Glutamatergic neuron (in vitro differentiated cells): ENCODE measurements at regions not wholly inside any gene's neighbourhood (a gene's known extent, or its start where the extent isn't known, plus 50 kb on each side); places are given as distances from the start of the nearest gene placed in this dataset.

Source experiments
- DNase-seq: peaks from one replicate; pipeline ENCODE4 v3.0.0; 2022
- H3K27ac Mint-ChIP-seq: one replicate; pipeline ENCODE4 v1.8.0; 2020; ENCODE audit warnings: mild to moderate bottlenecking, mixed read lengths, inconsistent platforms; ENCODE audit not compliant: unreplicated experiment
- H3K27me3 Mint-ChIP-seq: one replicate; pipeline ENCODE4 v1.8.0; 2020; ENCODE audit warnings: mild to moderate bottlenecking, moderate library complexity, mixed read lengths, inconsistent platforms; ENCODE audit not compliant: unreplicated experiment
- H3K36me3 Mint-ChIP-seq: one replicate; pipeline ENCODE4 v1.8.0; 2020; ENCODE audit warnings: mild to moderate bottlenecking, mixed read lengths, inconsistent platforms; ENCODE audit not compliant: unreplicated experiment
- H3K4me1 Mint-ChIP-seq: one replicate; pipeline ENCODE4 v1.8.0; 2020; ENCODE audit warnings: mild to moderate bottlenecking, low read depth, mixed read lengths, inconsistent platforms; ENCODE audit not compliant: unreplicated experiment
- H3K4me3 Mint-ChIP-seq: one replicate; pipeline ENCODE4 v1.8.0; 2020; ENCODE audit warnings: mild to moderate bottlenecking, mixed read lengths, inconsistent platforms; ENCODE audit not compliant: unreplicated experiment
- H3K9me3 Mint-ChIP-seq: one replicate; pipeline ENCODE4 v1.8.0; 2020; ENCODE audit warnings: mild to moderate bottlenecking, moderate library complexity, mixed read lengths, inconsistent platforms; ENCODE audit not compliant: unreplicated experiment
- TF ChIP-seq, protein P1 (sequence below): fragments of 200-600 bp; sonication (generic); IDR thresholded peaks from one replicate; pipeline ENCODE4 v1.5.0; 2021; ENCODE audit not compliant: partially characterized antibody, unreplicated experiment

GRCh38 chrX:136933611-136934145 is 53.2 kb upstream of the RBMX start:
- Mint-ChIP-seq H3K27ac (no peak overlapping the region), H3K4me3 (no peak overlapping the region), H3K36me3 (no peaks in the 10 kb centered on the region), H3K27me3 (no peaks in the 10 kb centered on the region), H3K9me3 (peaks cover 2% of the 10 kb centered on the region), H3K4me1 (peaks cover 5% of the 10 kb centered on the region)
- DNase-seq: no peak
- TF ChIP-seq, protein P1, sequence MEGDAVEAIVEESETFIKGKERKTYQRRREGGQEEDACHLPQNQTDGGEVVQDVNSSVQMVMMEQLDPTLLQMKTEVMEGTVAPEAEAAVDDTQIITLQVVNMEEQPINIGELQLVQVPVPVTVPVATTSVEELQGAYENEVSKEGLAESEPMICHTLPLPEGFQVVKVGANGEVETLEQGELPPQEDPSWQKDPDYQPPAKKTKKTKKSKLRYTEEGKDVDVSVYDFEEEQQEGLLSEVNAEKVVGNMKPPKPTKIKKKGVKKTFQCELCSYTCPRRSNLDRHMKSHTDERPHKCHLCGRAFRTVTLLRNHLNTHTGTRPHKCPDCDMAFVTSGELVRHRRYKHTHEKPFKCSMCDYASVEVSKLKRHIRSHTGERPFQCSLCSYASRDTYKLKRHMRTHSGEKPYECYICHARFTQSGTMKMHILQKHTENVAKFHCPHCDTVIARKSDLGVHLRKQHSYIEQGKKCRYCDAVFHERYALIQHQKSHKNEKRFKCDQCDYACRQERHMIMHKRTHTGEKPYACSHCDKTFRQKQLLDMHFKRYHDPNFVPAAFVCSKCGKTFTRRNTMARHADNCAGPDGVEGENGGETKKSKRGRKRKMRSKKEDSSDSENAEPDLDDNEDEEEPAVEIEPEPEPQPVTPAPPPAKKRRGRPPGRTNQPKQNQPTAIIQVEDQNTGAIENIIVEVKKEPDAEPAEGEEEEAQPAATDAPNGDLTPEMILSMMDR: no peak

- Mint-ChIP-seq H3K9me3 (peaks cover 2% of the 10 kb centered on the region), H3K27ac (no peak overlapping the region), H3K36me3 (no peaks in the 10 kb centered on the region), H3K4me3 (no peak overlapping the region), H3K4me1 (peaks cover 5% of the 10 kb centered on the region), H3K27me3 (no peaks in the 10 kb centered on the region)
- DNase-seq: no peak
- TF ChIP-seq, protein P1: no peak
Observed at GRCh38 chrX:136931661-136932060, 51.1 kb upstream of the RBMX start.
